CD14-positive monocyte (primary cell): ENCODE measurements at regions not wholly inside any gene's neighbourhood (a gene's known extent, or its start where the extent isn't known, plus 50 kb on each side); places are given as distances from the start of the nearest gene placed in this dataset.

ENCODE experiments used
- DNase-seq, 3 donors: peaks; one replicate each; pipeline ENCODE4 v3.0.0-alpha.2; 2011 to 2022
- H2AFZ ChIP-seq: 2 replicates; pipeline ENCODE4 v1.6.0; 2012; ENCODE audit warnings: mild to moderate bottlenecking, low read depth, low read length, inconsistent platforms; ENCODE audit not compliant: insufficient read depth, poor library complexity, severe bottlenecking
- H3K27ac ChIP-seq, 2 donors: 1 replicate in 1 of 2; 2 replicates in 1 of 2; pipeline ENCODE4 v1.5.1; 2012 to 2013; ENCODE audit warnings: low read length in 2 of 2, control low read depth in 1 of 2, inconsistent platforms in 1 of 2, low read depth in 1 of 2, mild to moderate bottlenecking in 1 of 2
- H3K27me3 ChIP-seq, 2 donors: one replicate each; pipeline versions ENCODE4 v1.6.0 to v1.6.1; 2011 to 2013; ENCODE audit warnings: low read length in 2 of 2; ENCODE audit not compliant: control insufficient read depth in 2 of 2, insufficient read depth in 2 of 2
- H3K36me3 ChIP-seq, 2 donors: replicated peaks in 1 of 2; 1 replicate in 1 of 2; 2 replicates in 1 of 2; pipeline versions ENCODE4 v1.5.1 to v1.6.1; 2012 to 2013; ENCODE audit warnings: low read length in 2 of 2, control low read depth in 1 of 2, inconsistent platforms in 1 of 2, mild to moderate bottlenecking in 1 of 2; ENCODE audit not compliant: insufficient read depth in 2 of 2, control insufficient read depth in 1 of 2
- H3K4me1 ChIP-seq, 2 donors: 1 replicate in 1 of 2; 2 replicates in 1 of 2; pipeline versions ENCODE4 v1.5.1 to v1.6.1; 2012 to 2013; ENCODE audit warnings: low read length in 2 of 2, control low read depth in 1 of 2, inconsistent platforms in 1 of 2, mild to moderate bottlenecking in 1 of 2, moderate library complexity in 1 of 2; ENCODE audit not compliant: insufficient read depth in 2 of 2, control insufficient read depth in 1 of 2
- H3K4me2 ChIP-seq: replicated peaks from 2 replicates; pipeline ENCODE3; 2012; ENCODE audit warnings: low read length, moderate library complexity, mild to moderate bottlenecking; ENCODE audit not compliant: poor library complexity, severe bottlenecking; ENCODE audit errors: extremely low read depth
- H3K4me3 ChIP-seq, 3 experiments: fragments of 200-600 bp in 1 of 3; sonication (generic) in 1 of 3; replicated peaks in 1 of 3; 1 replicate in 2 of 3; 2 replicates in 1 of 3; pipeline ENCODE4 v1.5.1; 2011 to 2013; ENCODE audit warnings: low read length in 3 of 3, mild to moderate bottlenecking in 3 of 3, control low read depth in 2 of 3, low read depth in 2 of 3, inconsistent platforms in 1 of 3, moderate library complexity in 1 of 3
- H3K79me2 ChIP-seq: 2 replicates; pipeline ENCODE4 v1.6.0; 2012; ENCODE audit warnings: mild to moderate bottlenecking, control low read depth, inconsistent platforms, low read length, moderate library complexity; ENCODE audit not compliant: insufficient read depth
- H3K9ac ChIP-seq: 2 replicates; pipeline ENCODE4 v1.6.0; 2017; ENCODE audit warnings: low read length, mild to moderate bottlenecking; ENCODE audit not compliant: insufficient read depth, poor library complexity, severe bottlenecking
- H3K9me3 ChIP-seq, 2 donors: replicated peaks in 1 of 2; 1 replicate in 1 of 2; 2 replicates in 1 of 2; pipeline versions ENCODE4 v1.5.1 to v1.6.1; 2012 to 2013; ENCODE audit warnings: low read length in 2 of 2, control low read depth in 1 of 2; ENCODE audit not compliant: control insufficient read depth in 1 of 2, insufficient read depth in 1 of 2
- H4K20me1 ChIP-seq: 2 replicates; pipeline ENCODE4 v1.6.0; 2012; ENCODE audit warnings: mild to moderate bottlenecking, low read length, control low read depth, moderate library complexity; ENCODE audit not compliant: insufficient read depth
- H3K27ac Mint-ChIP-seq, 7 donors: one replicate each; pipeline ENCODE4 v1.8.0; 2020; ENCODE audit warnings: mild to moderate bottlenecking in 7 of 7, mixed read lengths in 7 of 7, moderate library complexity in 6 of 7, inconsistent platforms in 2 of 7
- H3K27me3 Mint-ChIP-seq, 3 donors: one replicate each; pipeline ENCODE4 v1.8.0; 2021 to 2022; ENCODE audit warnings: low read depth in 3 of 3, mild to moderate bottlenecking in 3 of 3, mixed read lengths in 3 of 3, moderate library complexity in 3 of 3, inconsistent platforms in 1 of 3
- H3K36me3 Mint-ChIP-seq, 2 donors: one replicate each; pipeline ENCODE4 v1.8.0; 2020; ENCODE audit warnings: mixed read lengths in 2 of 2, inconsistent platforms in 1 of 2, mild to moderate bottlenecking in 1 of 2
- H3K4me1 Mint-ChIP-seq: one replicate; pipeline ENCODE4 v1.8.0; 2020; ENCODE audit warnings: mild to moderate bottlenecking, mixed read lengths
- H3K4me3 Mint-ChIP-seq, 2 donors: one replicate each; pipeline ENCODE4 v1.8.0; 2020; ENCODE audit warnings: mild to moderate bottlenecking in 2 of 2, mixed read lengths in 2 of 2, moderate library complexity in 1 of 2
- H3K9me3 Mint-ChIP-seq, 7 donors: one replicate each; pipeline ENCODE4 v1.8.0; 2020 to 2022; ENCODE audit warnings: mixed read lengths in 7 of 7, mild to moderate bottlenecking in 6 of 7, moderate library complexity in 6 of 7, inconsistent platforms in 2 of 7
- WGBS: methylation state at CpG from one replicate; pipeline ENCODE4 v1.1.5; 2013; ENCODE audit warnings: missing lambda C conversion rate; ENCODE audit not compliant: insufficient coverage; 5-methylcytosine and 5-hydroxymethylcytosine counted together
- intact Hi-C, 2 donors: fragments of 100-400 bp; cut with micrococcal nuclease; formaldehyde crosslinking; loops; one replicate each; pipeline versions ENCODE4 v1.15.0 to v1.15.1; 2023
- TF ChIP-seq, protein P1 (sequence below): fragments of 200-600 bp; IDR thresholded peaks from one replicate; pipeline ENCODE4 v1.8.0; 2022; ENCODE audit warnings: antibody characterized with exemption, mild to moderate bottlenecking

DNA sequence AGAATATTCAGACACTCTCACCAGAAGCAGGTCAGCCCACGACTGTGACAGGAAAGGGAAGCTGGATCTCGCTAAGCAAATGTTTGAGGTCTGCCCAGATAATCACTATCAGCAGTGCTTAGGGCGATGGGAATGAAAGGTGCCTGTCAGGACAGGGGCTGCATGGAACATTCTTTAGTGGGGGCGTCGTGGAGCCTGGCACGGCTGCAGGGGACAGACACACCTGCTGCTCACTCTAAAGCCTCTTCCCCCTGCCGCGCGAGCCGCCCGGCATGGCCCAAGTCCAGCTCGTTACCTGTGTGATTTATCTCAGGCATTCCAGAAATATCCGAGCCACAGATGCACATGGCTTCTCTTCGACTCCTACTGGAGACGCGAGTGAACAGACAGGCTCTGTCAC, 235.5 kb downstream of the GLRX3 start:
- no peak overlapping the region for H3K4me3 ChIP-seq
- Mint-ChIP-seq H3K27me3 (peaks cover 2 to 4% (median 2%) of the 10 kb centered on the region in 3 donors), H3K36me3 (no peaks in the 10 kb centered on the region), H3K4me3 (no peak overlapping the region), H3K9me3 (peaks cover 0 to 12% (median 4%) of the 10 kb centered on the region in 7 donors), H3K4me1 (no peaks in the 10 kb centered on the region), H3K27ac (no peak overlapping the region)
- intact Hi-C loops: no loop called here
- H3K79me2 ChIP-seq: no peaks in the 10 kb centered on the region
- no peaks in the 10 kb centered on the region for H3K27me3 ChIP-seq
- 72% methylated on average over 12 of the region's 16 CpGs for WGBS
- DNase-seq: no peak
- no peaks in the 10 kb centered on the region for H4K20me1 ChIP-seq
- H2AFZ ChIP-seq: no peak overlapping the region
- no peaks in the 10 kb centered on the region for H3K36me3 ChIP-seq
- H3K9me3 ChIP-seq: peaks cover 0 to 8% of the 10 kb centered on the region in 2 donors
- TF ChIP-seq, protein P1, sequence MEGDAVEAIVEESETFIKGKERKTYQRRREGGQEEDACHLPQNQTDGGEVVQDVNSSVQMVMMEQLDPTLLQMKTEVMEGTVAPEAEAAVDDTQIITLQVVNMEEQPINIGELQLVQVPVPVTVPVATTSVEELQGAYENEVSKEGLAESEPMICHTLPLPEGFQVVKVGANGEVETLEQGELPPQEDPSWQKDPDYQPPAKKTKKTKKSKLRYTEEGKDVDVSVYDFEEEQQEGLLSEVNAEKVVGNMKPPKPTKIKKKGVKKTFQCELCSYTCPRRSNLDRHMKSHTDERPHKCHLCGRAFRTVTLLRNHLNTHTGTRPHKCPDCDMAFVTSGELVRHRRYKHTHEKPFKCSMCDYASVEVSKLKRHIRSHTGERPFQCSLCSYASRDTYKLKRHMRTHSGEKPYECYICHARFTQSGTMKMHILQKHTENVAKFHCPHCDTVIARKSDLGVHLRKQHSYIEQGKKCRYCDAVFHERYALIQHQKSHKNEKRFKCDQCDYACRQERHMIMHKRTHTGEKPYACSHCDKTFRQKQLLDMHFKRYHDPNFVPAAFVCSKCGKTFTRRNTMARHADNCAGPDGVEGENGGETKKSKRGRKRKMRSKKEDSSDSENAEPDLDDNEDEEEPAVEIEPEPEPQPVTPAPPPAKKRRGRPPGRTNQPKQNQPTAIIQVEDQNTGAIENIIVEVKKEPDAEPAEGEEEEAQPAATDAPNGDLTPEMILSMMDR: no peak
- no peak overlapping the region for H3K27ac ChIP-seq
- H3K4me1 ChIP-seq: no peaks in the 10 kb centered on the region
- no peak overlapping the region for H3K4me2 ChIP-seq
- no peak overlapping the region for H3K9ac ChIP-seq

- Histone ChIP-seq H3K4me1 (no peaks in the 10 kb centered on the region), H3K27me3 (no peaks in the 10 kb centered on the region), H3K4me2 (no peak overlapping the region), H3K79me2 (no peaks in the 10 kb centered on the region), H3K9ac (no peak overlapping the region), H3K4me3 (no peak overlapping the region), H3K27ac (no peak overlapping the region), H3K36me3 (no peaks in the 10 kb centered on the region), H4K20me1 (no peaks in the 10 kb centered on the region), H2AFZ (no peak overlapping the region), H3K9me3 (peaks cover 0 to 8% of the 10 kb centered on the region in 2 donors)
- Mint-ChIP-seq H3K4me3 (no peak overlapping the region), H3K4me1 (no peaks in the 10 kb centered on the region), H3K36me3 (no peaks in the 10 kb centered on the region), H3K27ac (no peak overlapping the region), H3K27me3 (peaks cover 2 to 4% (median 2%) of the 10 kb centered on the region in 3 donors), H3K9me3 (peaks cover 0 to 12% (median 4%) of the 10 kb centered on the region in 7 donors)
- intact Hi-C loops: no loop called here
- 96% methylated on average over 11 of the region's 11 CpGs for WGBS
- no peak for DNase-seq
- TF ChIP-seq, protein P1: no peak
Measured at GRCh38 chr10:130372222-130372621, 236.0 kb downstream of the GLRX3 start.
